ENCODE measurements at regions not wholly inside any gene's neighbourhood (a gene's known extent, or its start where the extent isn't known, plus 50 kb on each side); places are given as distances from the start of the nearest gene placed in this dataset.
"Not testable (repeated sequence)": the region's sequence is repeated elsewhere in the genome, so short reads cannot be mapped to it uniquely, and the experiment has no call there.

GRCh38 chr4:177185579-177185978 lies 124.1 kb upstream of the NEIL3 start:
- no peak for DNase-seq

DNA sequence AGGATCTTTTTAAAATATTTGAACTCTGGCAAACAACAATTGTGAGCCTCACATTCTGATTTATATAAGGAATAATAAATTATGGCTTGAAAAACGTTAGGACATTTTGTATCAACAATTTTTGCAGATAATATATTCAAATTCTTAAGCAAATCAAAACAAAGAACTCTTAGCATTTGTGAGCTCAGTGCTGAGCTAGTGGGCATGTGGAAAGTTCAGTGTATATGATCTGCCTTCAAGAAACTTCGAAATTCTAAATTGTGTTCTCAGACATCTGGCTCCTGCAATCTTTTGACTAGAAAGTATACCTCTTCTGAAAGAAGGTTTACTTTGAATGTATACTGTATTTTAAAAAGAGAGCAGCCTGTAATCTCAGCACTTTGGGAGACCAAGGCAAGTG lies 122.3 kb upstream of the NEIL3 start:
- no peak for DNase-seq

DNA sequence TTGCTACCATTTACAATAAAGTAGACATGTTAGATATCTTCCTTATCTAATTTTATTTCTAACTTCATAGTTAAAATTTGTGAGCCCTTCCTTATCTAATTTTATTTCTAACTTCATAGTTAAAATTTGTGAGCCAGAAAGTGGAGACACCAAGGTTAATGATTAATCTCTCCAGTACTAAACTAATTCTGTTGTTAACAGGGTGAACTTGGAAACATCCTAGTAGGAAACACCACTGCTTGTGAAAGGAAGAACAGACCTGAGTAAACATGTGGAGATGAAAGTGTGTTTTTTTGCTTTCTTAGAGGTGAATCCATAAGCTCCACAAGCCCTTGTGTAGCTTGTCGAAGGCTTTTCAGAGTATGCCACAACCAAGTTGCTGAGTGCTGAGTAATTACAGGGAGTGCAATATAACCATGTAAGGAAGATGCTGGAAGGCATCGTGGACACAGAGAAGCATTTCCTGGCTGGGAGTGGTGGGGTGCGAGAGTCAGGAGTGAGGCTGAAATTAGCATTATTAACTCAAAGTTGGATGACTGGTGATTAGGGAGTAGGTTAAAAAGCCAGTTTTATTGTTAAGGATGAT lies 118.6 kb upstream of the NEIL3 start:
- no peak for DNase-seq

- no peak for DNase-seq
Measured at GRCh38 chr4:177191586-177191985, 118.1 kb upstream of the NEIL3 start.

DNA sequence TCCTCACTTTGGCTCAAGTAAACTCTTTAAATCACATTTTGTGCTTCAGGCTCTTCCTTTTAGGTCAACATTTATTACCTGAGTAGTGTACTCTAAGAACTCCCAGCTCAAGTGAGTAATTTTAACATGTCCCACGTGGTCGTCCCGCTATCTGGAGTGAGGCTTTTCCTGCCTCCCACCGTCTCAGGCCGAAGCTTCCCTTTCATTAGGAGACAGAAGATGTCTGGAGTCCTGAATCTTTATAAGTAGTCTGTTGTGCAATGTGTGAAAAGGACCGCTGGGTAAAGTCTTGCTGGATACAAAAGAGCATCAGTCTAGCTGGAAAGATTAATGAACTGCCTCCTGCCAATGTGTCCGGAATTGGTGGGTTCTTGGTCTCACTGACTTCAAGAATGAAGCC lies 117.7 kb upstream of the NEIL3 start:
- no peak for DNase-seq

DNA sequence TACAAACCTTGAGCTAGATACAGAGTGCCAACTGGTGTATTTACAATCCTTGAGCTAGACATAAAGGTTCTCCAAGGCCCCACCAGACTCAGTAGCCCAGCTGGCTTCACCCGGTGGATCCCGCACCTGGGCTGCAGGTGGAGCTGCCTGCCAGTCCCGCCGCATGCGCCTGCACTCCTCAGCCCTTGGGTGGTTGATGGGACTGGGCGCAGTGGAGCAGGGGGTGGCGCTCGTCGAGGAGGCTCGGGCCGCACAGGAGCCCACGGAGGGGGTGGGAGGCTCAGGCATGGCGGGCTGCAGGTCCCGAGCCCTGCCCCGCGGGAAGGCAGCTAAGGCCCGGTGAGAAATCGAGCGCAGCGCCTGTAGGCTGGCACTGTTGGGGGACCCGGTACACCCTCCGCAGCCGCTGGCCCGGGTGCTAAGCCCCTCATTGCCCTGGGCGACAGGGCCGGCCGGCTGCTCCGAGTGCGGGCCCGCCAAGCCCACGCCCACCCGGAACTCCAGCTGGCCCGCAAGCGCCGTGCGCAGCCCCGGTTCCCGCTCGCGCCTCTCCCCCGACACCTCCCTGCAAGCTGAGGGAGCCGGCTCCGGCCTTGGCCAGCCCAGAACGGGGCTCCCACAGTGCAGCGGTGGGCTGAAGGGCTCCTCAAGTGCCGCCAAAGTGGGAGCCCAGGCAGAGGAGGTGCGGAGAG lies 116.5 kb upstream of the NEIL3 start:
- not testable (repeated sequence) for DNase-seq

DNA sequence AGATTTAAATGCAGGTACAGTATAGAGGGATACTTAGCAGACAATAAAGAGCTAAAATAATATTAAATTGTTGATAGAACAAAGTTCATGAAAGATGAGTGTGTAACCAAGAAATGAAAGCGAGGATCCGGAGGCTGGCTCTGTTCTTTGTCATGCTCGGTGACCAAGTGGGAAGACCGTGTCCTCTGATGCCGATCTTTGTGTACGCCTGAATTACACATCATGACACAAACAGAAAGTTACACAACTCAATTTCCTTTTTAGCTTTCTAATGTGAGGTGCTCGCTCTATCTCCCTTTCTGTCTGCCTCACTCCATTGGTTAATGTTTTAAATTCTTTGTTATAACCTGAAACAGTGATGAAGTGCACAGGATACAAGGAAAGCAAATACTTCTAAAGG lies 114.8 kb upstream of the NEIL3 start:
- no peak for DNase-seq

- DNase-seq, result no peak
Measured at GRCh38 chr4:177196615-177197014, 113.1 kb upstream of the NEIL3 start.

DNA sequence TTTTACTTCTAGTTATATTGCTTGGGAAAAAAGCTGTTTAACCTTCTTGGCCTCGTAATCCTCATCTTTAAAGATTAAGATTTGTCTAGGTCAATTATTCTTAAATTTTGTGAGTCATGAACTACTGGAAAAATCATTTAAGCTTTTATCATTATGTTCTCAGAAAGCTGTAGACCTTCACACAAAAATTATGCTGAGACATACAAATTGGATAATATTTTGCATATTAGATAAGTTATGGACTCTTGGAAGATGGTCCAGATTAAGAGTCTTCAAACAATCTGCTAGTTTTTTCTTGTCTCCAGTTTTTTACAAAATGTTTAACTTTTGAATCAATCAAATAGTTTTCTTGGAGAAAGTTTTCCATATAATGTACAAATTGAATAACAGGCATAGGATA lies 108.1 kb upstream of the NEIL3 start:
- no peak for DNase-seq

DNA sequence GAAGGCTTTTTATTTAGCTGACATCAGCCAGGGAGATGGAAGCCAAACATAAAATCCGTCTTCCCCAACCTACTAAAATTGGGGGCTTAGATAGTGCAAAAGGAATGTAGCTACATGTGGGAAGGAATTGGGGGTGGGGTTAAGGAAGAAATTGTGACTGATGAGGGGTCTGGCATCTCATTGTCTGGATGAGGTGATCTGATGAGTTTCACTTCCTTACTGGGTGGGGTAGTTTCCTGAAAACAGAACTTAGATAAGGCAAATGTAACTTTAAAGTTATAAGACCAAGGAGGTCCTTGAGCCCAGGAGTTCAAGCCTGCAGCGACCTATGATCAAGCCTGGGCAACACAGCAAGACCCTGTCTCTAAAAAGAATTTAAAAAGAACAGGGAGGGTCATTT lies 105.5 kb upstream of the NEIL3 start:
- no peak for DNase-seq

DNA sequence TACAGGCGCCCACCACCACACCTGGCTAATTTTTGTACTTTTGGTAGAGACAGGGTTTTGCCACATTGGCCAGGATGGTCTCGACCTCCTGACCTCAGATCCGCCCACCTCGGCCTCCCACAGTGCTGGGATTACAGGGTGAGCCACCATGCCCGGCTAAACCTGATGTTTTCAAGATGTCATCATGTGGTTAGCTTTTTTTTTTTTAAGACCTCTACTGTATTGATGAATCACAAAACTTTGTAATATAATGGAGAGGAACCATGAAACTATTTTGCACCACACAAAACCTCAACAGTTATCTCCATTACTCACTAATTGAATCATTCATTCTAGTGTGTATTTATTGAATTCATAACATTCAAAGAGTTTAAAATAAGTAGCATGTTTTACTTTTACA lies 94.7 kb upstream of the NEIL3 start:
- no peak for DNase-seq

DNA sequence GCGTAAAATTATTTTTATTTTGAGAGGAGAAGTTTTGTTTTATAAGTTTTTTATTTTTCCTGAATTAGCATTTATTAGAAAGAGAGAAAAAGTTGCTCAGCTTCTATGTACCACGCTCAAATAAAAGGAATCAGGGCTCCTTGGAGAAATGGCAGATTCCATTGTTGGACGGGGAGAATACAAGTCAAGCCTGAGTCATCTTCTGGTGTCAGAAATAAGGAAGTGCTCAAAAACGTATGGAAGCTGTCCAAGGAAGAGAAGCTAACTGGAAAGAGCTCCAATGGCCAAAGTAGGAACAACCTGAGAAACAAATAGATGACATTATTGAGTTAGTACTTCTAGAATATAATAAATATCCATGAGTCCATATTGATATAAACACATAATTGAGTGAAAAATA lies 89.3 kb upstream of the NEIL3 start:
- no peak for DNase-seq

DNA sequence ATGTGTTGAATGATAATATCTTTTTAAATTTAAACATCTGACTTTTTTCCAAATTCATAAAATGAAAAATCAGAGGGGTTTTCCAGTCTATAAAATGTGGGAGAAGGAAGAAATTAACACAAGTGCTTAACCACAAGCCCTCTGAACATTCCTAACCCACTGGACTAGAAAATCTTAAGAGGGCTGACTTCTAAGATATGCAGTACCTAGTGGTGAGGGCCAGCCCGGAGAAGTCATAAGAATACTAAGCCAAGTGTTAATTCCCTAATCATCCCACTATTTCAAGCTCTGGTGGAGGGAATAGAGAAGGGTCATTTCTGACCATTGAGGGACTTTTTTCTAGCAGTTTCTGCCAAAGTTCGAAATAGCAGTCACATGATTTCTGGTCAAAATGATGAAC lies 86.9 kb upstream of the NEIL3 start:
- DNase-seq, result peak; percentile 20

- DNase-seq, result no peak
Measured at GRCh38 chr4:177225605-177226004, 84.1 kb upstream of the NEIL3 start.

DNA sequence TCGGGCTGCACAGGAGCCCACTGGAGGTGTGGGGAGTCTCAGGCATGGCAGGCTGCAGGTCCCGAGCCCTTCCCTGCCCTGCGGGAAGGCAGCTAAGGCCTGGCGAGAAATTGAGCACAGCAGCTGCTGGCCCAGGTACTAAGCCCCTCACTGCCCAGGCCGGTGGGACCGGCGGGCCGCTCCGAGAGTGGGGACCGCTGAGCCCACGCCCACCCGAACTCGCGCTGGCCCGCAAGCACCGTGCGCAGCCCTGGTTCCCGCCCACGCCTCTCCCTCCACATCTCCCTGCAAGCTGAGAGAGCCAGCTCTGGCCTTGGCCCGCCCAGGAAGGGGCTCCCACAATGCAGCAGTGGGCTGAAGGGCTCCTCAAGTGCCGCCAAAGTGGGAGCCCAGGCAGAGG lies 82.0 kb upstream of the NEIL3 start:
- DNase-seq, result no peak

- DNase-seq, result no peak
Measured at GRCh38 chr4:177228599-177228998, 81.1 kb upstream of the NEIL3 start.

- peak; percentile 8 for DNase-seq
Measured at GRCh38 chr4:177229331-177229730, 80.3 kb upstream of the NEIL3 start.

- DNase-seq, result no peak
Measured at GRCh38 chr4:177232473-177232872, 77.2 kb upstream of the NEIL3 start.

DNA sequence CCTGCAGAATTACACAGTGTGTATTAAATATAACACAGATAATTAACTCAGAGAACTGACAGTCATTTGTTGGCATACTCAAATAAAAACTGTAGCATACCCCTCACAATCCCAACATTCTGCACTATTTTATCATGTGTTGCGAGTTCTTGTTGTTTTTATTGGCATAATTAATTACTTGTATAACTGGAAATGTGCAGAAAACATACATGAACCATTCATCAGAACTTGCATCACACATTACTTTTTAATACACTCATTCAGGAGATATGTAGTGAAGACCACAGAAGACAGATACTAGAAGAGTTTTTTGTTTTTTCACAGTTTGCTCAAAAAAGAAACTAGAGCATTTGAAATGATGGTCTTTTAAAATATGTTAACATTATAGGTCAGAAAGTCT lies 74.6 kb upstream of the NEIL3 start:
- DNase-seq, result no peak

DNA sequence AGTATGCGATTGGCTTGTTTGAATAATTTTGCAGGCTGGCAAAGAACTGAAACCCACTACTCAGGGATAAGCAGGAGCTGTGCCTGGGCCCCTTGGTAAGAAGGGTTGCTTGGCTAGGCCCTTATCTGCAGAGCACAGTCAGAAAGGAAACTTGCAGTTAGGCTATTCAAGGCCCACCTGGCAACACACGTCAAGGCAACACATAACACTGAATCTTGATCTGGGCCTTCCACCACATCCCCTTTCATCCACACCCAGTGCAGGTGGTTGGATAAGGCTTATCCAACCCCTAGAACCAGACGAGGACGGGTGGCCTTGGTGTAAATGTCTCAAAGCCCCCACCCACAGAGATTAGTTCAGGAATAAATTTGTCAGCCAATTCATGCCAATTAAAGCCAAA lies 72.8 kb upstream of the NEIL3 start:
- DNase-seq, result no peak

- DNase-seq, result no peak
Measured at GRCh38 chr4:177237291-177237690, 72.4 kb upstream of the NEIL3 start.

- DNase-seq, result no peak
Measured at GRCh38 chr4:177239477-177239876, 70.2 kb upstream of the NEIL3 start.

GRCh38 chr4:177239878-177240277 lies 69.8 kb upstream of the NEIL3 start:
- DNase-seq, result peak; percentile 14

GRCh38 chr4:177242651-177243286 lies 66.9 kb upstream of the NEIL3 start:
- no peak for DNase-seq
